Gastroesophageal sphincter (tissue), 4 donors: ENCODE measurements at regions not wholly inside any gene's neighbourhood (a gene's known extent, or its start where the extent isn't known, plus 50 kb on each side); places are given as distances from the start of the nearest gene placed in this dataset.

ENCODE experiments used
- ATAC-seq: fragments of 150-250 bp; one replicate; pipeline ENCODE4 v1.9.1; 2016; ENCODE audit warnings: mild to moderate bottlenecking, moderate library complexity
- H3K27ac ChIP-seq, 4 donors: fragments of 200-600 bp; sonication (generic) in 3 of 4; 1 replicate in 3 of 4; 2 replicates in 1 of 4; pipeline ENCODE4 v1.5.1; 2016 to 2019
- H3K27me3 ChIP-seq: fragments of 200-600 bp; sonication (generic); one replicate; pipeline ENCODE4 v1.5.1; 2019
- H3K36me3 ChIP-seq, 2 donors: fragments of 200-600 bp; sonication (generic); one replicate each; pipeline ENCODE4 v1.5.1; 2019; ENCODE audit warnings: control low read depth in 1 of 2
- H3K4me1 ChIP-seq, 3 donors: fragments of 200-600 bp; sonication (generic); 1 replicate in 2 of 3; 2 replicates in 1 of 3; pipeline ENCODE4 v1.5.1; 2016 to 2019; ENCODE audit warnings: control low read depth in 2 of 3
- H3K4me3 ChIP-seq, 2 donors: fragments of 200-600 bp; sonication (generic); one replicate each; pipeline ENCODE4 v1.5.1; 2019; ENCODE audit warnings: mild to moderate bottlenecking in 1 of 2, moderate library complexity in 1 of 2
- H3K9me3 ChIP-seq, 3 donors: fragments of 200-600 bp; sonication (generic); one replicate each; pipeline ENCODE4 v1.5.1; 2017 to 2019; ENCODE audit warnings: control low read depth in 2 of 3
- EP300 ChIP-seq: sonication (generic); formaldehyde crosslinking; IDR thresholded peaks from one replicate; pipeline ENCODE4 v1.6.1; 2017; ENCODE audit warnings: antibody characterized with exemption, mild to moderate bottlenecking
- POLR2A ChIP-seq, 2 donors: fragments of 450-650 bp; IDR thresholded peaks; one replicate each; pipeline ENCODE4 v1.6.1; 2017; ENCODE audit warnings: antibody characterized with exemption in 2 of 2, mild to moderate bottlenecking in 2 of 2, moderate library complexity in 1 of 2
- POLR2AphosphoS5 ChIP-seq: sonication (generic); formaldehyde crosslinking; IDR thresholded peaks from one replicate; pipeline ENCODE4 v1.6.1; 2017; ENCODE audit warnings: antibody characterized with exemption
- WGBS, 2 donors: methylation state at CpG; one replicate each; pipeline ENCODE4 v1.1.5; 2018; ENCODE audit warnings: low coverage in 1 of 2; 5-methylcytosine and 5-hydroxymethylcytosine counted together
- TF ChIP-seq, protein P1 (sequence below), 4 experiments: fragments of 200-600 bp in 2 of 4; fragments of 450-650 bp in 2 of 4; sonication (generic) in 1 of 4; IDR thresholded peaks; one replicate each; pipeline ENCODE4 v1.5.1; 2017 to 2019; ENCODE audit warnings: antibody characterized with exemption in 4 of 4, mild to moderate bottlenecking in 2 of 4, moderate library complexity in 2 of 4

DNA sequence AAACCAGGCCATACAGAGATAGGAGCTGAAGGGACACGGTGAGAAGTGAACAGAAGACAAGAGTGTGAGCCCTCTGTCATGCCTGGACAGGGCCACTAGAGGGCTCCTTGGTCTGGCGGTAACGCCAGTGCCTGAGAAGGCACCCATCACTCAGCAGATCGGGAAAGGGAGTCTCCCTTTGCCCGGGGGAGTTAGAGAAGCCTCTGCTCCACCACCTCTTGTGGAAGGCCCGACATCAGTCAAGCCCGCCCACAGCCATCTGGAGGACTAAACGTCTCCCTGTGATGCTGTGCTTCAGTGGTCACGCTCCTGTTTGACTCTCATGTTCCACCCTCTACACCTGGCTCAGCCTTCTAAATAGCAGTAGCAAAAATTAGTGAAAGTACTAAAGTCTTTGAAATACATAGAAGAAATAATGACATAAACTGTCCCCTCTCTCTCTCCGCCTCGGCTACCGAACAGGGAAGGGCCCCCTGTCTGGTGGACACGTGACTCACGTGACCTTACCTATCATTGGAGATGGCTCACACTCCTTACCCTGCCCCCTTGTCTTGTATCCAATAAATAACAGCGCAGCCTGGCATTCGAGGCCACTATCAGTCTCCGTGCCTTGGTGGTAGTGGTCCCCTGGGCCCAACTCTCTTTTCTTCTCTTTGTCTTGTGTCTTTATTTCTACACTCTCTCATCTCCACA, 66.7 kb downstream of the RPP21 start:
- ATAC-seq, result no peak
- 6 to 32% methylated on average over 5 to 17 of the region's 17 CpGs for WGBS, 2 donors
- Histone ChIP-seq H3K9me3 (peaks cover 0 to 18% (median 0%) of the 10 kb centered on the region in 3 donors), H3K27ac (no peak overlapping the region), H3K4me1 (no peaks in the 10 kb centered on the region), H3K36me3 (no peaks in the 10 kb centered on the region), H3K27me3 (peaks cover 65% of the 10 kb centered on the region), H3K4me3 (no peak overlapping the region)
- TF ChIP-seq, protein P1, sequence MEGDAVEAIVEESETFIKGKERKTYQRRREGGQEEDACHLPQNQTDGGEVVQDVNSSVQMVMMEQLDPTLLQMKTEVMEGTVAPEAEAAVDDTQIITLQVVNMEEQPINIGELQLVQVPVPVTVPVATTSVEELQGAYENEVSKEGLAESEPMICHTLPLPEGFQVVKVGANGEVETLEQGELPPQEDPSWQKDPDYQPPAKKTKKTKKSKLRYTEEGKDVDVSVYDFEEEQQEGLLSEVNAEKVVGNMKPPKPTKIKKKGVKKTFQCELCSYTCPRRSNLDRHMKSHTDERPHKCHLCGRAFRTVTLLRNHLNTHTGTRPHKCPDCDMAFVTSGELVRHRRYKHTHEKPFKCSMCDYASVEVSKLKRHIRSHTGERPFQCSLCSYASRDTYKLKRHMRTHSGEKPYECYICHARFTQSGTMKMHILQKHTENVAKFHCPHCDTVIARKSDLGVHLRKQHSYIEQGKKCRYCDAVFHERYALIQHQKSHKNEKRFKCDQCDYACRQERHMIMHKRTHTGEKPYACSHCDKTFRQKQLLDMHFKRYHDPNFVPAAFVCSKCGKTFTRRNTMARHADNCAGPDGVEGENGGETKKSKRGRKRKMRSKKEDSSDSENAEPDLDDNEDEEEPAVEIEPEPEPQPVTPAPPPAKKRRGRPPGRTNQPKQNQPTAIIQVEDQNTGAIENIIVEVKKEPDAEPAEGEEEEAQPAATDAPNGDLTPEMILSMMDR (IDR thresholded peaks at IDR 0.05), result peak; percentile 52 to 69 (median 58)
- TF ChIP-seq POLR2A (IDR thresholded peaks at IDR 0.05) (no peak), EP300 (no peak)

DNA sequence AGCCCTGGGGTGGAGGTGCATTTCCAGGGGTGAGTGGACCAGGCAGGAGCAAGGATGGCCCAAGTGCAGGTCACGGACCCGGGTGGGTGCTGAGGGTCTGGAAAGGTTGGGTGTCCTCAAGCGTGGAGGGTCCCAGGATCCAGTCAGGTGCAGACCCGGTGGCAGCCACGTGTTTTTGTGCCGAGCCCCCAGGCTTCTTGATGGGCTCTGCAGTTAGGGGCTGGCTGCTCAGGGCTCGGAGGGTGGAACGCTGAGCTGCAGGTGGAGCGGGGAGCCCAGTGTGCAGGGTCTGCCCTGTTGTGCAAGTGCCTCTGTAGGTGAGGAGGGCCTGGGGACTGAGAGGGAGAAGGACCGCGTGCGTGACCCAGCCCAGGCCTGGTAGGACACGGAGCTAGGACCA, 70.9 kb upstream of the HLA-E start:
- no peak for ATAC-seq
- no peaks in the 10 kb centered on the region for H3K4me1 ChIP-seq
- no CpG with 5 or more reads among the region's 13 CpGs for WGBS, 2 donors
- peaks cover 56% of the 10 kb centered on the region for H3K27me3 ChIP-seq
- no peaks in the 10 kb centered on the region for H3K9me3 ChIP-seq
- no peaks in the 10 kb centered on the region for H3K36me3 ChIP-seq
- H3K4me3 ChIP-seq, result no peak overlapping the region
- TF ChIP-seq, protein P1 (IDR thresholded peaks at IDR 0.05), result no peak
- TF ChIP-seq EP300, result no peak
- TF ChIP-seq POLR2AphosphoS5, result no peak
- TF ChIP-seq POLR2A (IDR thresholded peaks at IDR 0.05), result no peak
- H3K27ac ChIP-seq, result no peak overlapping the region

DNA sequence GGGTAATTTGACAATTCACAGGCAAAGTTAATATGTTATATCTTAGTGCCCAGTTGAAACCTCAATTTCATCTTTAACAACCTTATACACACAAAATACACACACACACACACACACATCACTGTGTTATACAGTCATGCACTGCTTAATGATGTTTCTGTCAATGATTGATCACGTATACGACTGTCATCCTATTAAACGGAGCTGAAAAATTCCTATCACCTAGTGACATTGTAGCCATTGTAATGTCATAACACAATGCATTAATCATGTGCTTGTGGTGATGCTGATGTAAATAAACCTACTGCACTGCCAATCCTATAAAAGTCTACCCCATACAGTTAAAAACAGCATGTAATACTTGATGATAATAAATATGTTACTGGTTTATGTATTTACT, 64.8 kb upstream of the HLA-E start:
- Histone ChIP-seq H3K27me3 (peaks cover 60% of the 10 kb centered on the region), H3K4me3 (no peak overlapping the region), H3K36me3 (no peaks in the 10 kb centered on the region), H3K27ac (no peak overlapping the region), H3K4me1 (no peaks in the 10 kb centered on the region), H3K9me3 (no peaks in the 10 kb centered on the region)
- TF ChIP-seq EP300 (no peak), POLR2AphosphoS5 (no peak), POLR2A (IDR thresholded peaks at IDR 0.05) (no peak)
- TF ChIP-seq, protein P1 (IDR thresholded peaks at IDR 0.05), result no peak
- ATAC-seq, result no peak
- WGBS, 2 donors, result 65 to 70% methylated on average over 3 of the region's 3 CpGs
